ENCODE measurements at regions not wholly inside any gene's neighbourhood (a gene's known extent, or its start where the extent isn't known, plus 50 kb on each side); places are given as distances from the start of the nearest gene placed in this dataset.
"Not testable (repeated sequence)": the region's sequence is repeated elsewhere in the genome, so short reads cannot be mapped to it uniquely, and the experiment has no call there.

GRCh38 chr7:32694182-32694581, 197.4 kb downstream of the KBTBD2 start:
- H3K27me3 ChIP-seq = no peaks in the 10 kb centered on the region
- no peaks in the 10 kb centered on the region for H3K36me3 ChIP-seq
- TF ChIP-seq, protein P1, sequence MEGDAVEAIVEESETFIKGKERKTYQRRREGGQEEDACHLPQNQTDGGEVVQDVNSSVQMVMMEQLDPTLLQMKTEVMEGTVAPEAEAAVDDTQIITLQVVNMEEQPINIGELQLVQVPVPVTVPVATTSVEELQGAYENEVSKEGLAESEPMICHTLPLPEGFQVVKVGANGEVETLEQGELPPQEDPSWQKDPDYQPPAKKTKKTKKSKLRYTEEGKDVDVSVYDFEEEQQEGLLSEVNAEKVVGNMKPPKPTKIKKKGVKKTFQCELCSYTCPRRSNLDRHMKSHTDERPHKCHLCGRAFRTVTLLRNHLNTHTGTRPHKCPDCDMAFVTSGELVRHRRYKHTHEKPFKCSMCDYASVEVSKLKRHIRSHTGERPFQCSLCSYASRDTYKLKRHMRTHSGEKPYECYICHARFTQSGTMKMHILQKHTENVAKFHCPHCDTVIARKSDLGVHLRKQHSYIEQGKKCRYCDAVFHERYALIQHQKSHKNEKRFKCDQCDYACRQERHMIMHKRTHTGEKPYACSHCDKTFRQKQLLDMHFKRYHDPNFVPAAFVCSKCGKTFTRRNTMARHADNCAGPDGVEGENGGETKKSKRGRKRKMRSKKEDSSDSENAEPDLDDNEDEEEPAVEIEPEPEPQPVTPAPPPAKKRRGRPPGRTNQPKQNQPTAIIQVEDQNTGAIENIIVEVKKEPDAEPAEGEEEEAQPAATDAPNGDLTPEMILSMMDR (IDR thresholded peaks at IDR 0.05) = no peak
- no peak overlapping the region for H3K4me3 ChIP-seq (ENCODE audit: low read depth in 1 of 2, low read length in 1 of 2)
- H3K9me3 ChIP-seq = no peaks in the 10 kb centered on the region
- H3K27ac ChIP-seq = no peak overlapping the region
- peaks cover 12 to 13% of the 10 kb centered on the region in 2 experiments for H3K4me1 ChIP-seq (ENCODE audit: control insufficient read depth in 1 of 2, insufficient read depth in 1 of 2, low read depth in 1 of 2, low read length in 1 of 2)

DNA sequence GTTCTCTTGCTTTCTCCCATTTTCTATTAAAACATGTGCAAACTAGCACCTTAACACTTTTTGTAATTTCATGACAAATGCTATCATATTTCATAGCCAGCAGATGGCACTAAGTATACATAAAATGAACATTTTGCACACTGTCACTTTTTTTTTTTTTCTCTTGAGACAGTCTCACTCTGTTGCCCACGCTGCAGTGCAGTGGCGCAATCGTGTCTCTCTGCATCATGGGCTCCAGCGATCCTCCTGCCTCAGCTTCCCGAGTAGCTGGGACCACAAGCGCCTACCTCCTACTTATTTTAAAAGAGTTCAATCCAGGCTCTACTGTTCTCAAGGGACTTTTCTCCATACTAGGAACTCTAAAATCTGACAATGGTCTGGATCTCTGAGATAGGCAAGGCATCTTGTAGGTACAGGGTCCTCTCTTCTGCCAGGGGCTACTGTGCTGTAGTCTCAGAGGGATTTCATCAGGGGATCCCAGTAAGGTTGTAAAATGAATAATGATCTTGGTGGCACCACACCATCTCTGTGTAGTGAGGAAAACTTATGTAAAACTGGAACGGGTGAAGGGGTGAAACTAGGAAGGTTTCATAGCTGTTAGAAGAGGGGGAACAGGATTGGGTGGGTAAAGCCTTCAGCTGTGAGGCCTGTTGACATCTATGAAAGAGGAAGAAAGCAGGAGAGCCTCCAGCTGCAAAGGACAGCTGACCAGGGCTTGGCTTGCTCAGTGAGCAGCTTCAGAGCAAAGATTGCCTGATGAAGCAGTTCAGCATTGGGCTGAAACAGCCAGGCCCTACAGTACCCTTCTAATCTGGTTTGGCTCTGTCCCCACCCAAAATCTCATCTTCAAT, 196.9 kb downstream of the AVL9 start:
- peak overlapping the region in 1 of 2 experiments; percentile 30 for H3K4me3 ChIP-seq (ENCODE audit: low read depth in 1 of 2, low read length in 1 of 2)
- H3K36me3 ChIP-seq, H3K27me3 ChIP-seq, H3K9me3 ChIP-seq: not testable (repeated sequence)
- peak overlapping the region; percentile 60 for H3K27ac ChIP-seq
- peaks cover 12 to 13% of the 10 kb centered on the region in 2 experiments for H3K4me1 ChIP-seq (ENCODE audit: control insufficient read depth in 1 of 2, insufficient read depth in 1 of 2, low read depth in 1 of 2, low read length in 1 of 2)

DNA sequence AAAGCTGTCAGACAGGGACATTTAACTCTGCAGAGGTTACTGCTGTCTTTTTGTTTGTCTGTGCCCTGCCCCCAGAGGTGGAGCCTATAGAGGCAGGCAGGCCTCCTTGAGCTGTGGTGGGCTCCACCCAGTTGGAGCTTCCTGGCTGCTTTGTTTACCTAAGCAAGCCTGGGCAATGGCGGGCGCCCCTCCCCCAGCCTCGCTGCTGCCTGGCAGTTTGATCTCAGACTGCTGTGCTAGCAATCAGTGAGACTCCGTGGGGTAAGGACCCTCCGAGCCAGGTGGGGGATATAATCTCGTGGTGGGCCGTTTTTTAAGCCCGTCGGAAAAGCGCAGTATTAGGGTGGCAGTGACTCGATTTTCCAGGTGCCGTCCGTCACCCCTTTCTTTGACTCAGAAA, 192.8 kb downstream of the AVL9 start:
- not testable (repeated sequence) for H3K9me3 ChIP-seq; H3K4me3 ChIP-seq (ENCODE audit: low read depth in 1 of 2, low read length in 1 of 2); H3K27me3 ChIP-seq; H3K27ac ChIP-seq; H3K36me3 ChIP-seq
- peaks cover 11 to 12% of the 10 kb centered on the region in 2 experiments for H3K4me1 ChIP-seq (ENCODE audit: control insufficient read depth in 1 of 2, insufficient read depth in 1 of 2, low read depth in 1 of 2, low read length in 1 of 2)

- no peak overlapping the region for H3K4me3 ChIP-seq (ENCODE audit: low read depth in 1 of 2, low read length in 1 of 2)
- TF ChIP-seq, protein P1 (IDR thresholded peaks at IDR 0.05) = no peak
Measured at GRCh38 chr7:32681174-32681518, 185.9 kb downstream of the AVL9 start.

DNA sequence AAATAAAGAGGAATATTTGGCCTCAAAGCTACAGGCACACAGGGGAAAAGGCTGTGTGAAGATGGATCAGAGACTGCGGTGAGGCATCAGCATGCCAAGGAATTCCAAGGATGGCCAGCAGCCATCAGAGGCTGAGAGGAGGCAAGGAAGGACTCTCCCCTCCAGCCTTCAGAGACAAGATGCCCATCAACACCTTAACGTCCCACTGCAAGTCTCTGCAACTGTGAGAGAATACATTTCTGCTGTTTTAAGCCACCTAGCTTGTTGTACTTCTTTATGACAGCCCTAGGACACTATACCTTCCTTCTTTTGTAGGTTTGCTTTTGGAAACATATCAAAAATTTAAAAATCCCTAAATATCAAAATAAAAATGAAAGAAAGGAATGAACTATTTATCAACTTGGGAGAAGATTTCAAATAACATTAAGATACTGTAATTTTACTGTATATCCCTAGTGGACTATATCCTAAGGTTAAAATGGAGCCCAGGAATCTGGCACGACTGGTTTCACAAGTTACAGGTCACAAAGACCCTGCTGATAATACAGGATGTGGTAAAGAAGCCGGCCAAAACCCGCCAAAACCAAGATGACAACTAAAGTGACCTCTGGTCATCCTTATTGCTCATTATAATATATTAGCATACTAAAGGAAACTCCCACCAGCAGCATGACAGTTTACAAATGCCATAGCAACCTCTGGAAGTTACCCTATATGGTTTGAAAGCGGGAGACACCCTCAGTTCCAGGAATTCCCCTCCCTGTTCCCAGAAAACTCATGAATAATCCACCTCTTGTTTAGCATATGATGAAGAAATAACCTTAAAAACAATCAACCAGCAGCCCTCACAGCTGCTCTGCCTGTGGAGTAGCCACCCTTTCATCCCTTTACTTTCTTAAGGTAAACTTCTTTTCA, 185.2 kb downstream of the AVL9 start:
- H3K27me3 ChIP-seq = no peaks in the 10 kb centered on the region
- no peak overlapping the region for H3K4me3 ChIP-seq (ENCODE audit: low read depth in 1 of 2, low read length in 1 of 2)
- TF ChIP-seq, protein P1 (IDR thresholded peaks at IDR 0.05) = no peak
- no peaks in the 10 kb centered on the region for H3K4me1 ChIP-seq (ENCODE audit: control insufficient read depth in 1 of 2, insufficient read depth in 1 of 2, low read depth in 1 of 2, low read length in 1 of 2)
- no peaks in the 10 kb centered on the region for H3K36me3 ChIP-seq
- no peak overlapping the region for H3K27ac ChIP-seq
- no peaks in the 10 kb centered on the region for H3K9me3 ChIP-seq

More at GRCh38 chr7:32681174-32681518, 185.9 kb downstream of the AVL9 start:
- H3K4me1 ChIP-seq (ENCODE audit: control insufficient read depth in 1 of 2, insufficient read depth in 1 of 2, low read depth in 1 of 2, low read length in 1 of 2) = no peaks in the 10 kb centered on the region
- H3K9me3 ChIP-seq = no peaks in the 10 kb centered on the region
- H3K27me3 ChIP-seq = no peaks in the 10 kb centered on the region
- H3K36me3 ChIP-seq = no peaks in the 10 kb centered on the region
- H3K27ac ChIP-seq = no peak overlapping the region

- Histone ChIP-seq H3K4me3 (ENCODE audit: low read depth in 1 of 2, low read length in 1 of 2) (no peak overlapping the region), H3K36me3 (no peaks in the 10 kb centered on the region), H3K27me3 (no peaks in the 10 kb centered on the region), H3K4me1 (ENCODE audit: control insufficient read depth in 1 of 2, insufficient read depth in 1 of 2, low read depth in 1 of 2, low read length in 1 of 2) (no peaks in the 10 kb centered on the region), H3K27ac (no peak overlapping the region), H3K9me3 (no peaks in the 10 kb centered on the region)
- TF ChIP-seq, protein P1 (IDR thresholded peaks at IDR 0.05) = no peak
Measured at GRCh38 chr7:32679192-32679591, 183.9 kb downstream of the AVL9 start.
